HFF-Myc (cell line): ENCODE measurements at regions not wholly inside any gene's neighbourhood (a gene's known extent, or its start where the extent isn't known, plus 50 kb on each side); places are given as distances from the start of the nearest gene placed in this dataset.

Experiments used
- DNase-seq: peaks from one replicate; pipeline ENCODE4 v3.0.0-alpha.2; 2011; ENCODE audit warnings: low read depth; ENCODE audit errors: extremely low read depth
- H3K4me3 ChIP-seq: replicated peaks from 2 replicates; pipeline ENCODE4 v1.5.1; 2011; ENCODE audit warnings: low read depth, mild to moderate bottlenecking, control low read depth, low read length
- CTCF ChIP-seq: IDR thresholded peaks from 2 replicates; pipeline ENCODE4 v1.5.1; 2012; ENCODE audit warnings: mild to moderate bottlenecking, low read depth, low read length, control low read depth; ENCODE audit errors: missing control alignments

- no peak for TF ChIP-seq CTCF
- no peak for DNase-seq
- H3K4me3 ChIP-seq = no peak overlapping the region
Measured at GRCh38 chr10:110426294-110427181, 71.2 kb upstream of the DUSP5 start.

- no peak overlapping the region for H3K4me3 ChIP-seq
- no peak for TF ChIP-seq CTCF
- DNase-seq = no peak
Measured at GRCh38 chr10:110429301-110429700, 68.4 kb upstream of the DUSP5 start.

GRCh38 chr10:110430340-110431273 lies 67.1 kb upstream of the DUSP5 start:
- DNase-seq = no peak
- TF ChIP-seq CTCF = no peak
- no peak overlapping the region for H3K4me3 ChIP-seq

- TF ChIP-seq CTCF = no peak
- no peak for DNase-seq
- no peak overlapping the region for H3K4me3 ChIP-seq
Measured at GRCh38 chr10:110431659-110432058, 66.0 kb upstream of the DUSP5 start.

- no peak for DNase-seq
- H3K4me3 ChIP-seq = no peak overlapping the region
- no peak for TF ChIP-seq CTCF
Measured at GRCh38 chr10:110432084-110432483, 65.6 kb upstream of the DUSP5 start.

GRCh38 chr10:110432814-110433565 lies 64.7 kb upstream of the DUSP5 start:
- H3K4me3 ChIP-seq = no peak overlapping the region

More at GRCh38 chr10:110432814-110433565, 64.7 kb upstream of the DUSP5 start:
- no peak for DNase-seq
- TF ChIP-seq CTCF = no peak
